ENCODE measurements at regions not wholly inside any gene's neighbourhood (a gene's known extent, or its start where the extent isn't known, plus 50 kb on each side); places are given as distances from the start of the nearest gene placed in this dataset.
A peak's percentile ranks its signal among the peaks of the same experiment; 100 is the strongest.
"Not testable (repeated sequence)": the region's sequence is repeated elsewhere in the genome, so short reads cannot be mapped to it uniquely, and the experiment has no call there.

- DNase-seq (ENCODE audit: low read depth, low spot score) = no peak
Observed at GRCh38 chr1:90824551-90824950, 107.4 kb upstream of the BARHL2 start.

DNA sequence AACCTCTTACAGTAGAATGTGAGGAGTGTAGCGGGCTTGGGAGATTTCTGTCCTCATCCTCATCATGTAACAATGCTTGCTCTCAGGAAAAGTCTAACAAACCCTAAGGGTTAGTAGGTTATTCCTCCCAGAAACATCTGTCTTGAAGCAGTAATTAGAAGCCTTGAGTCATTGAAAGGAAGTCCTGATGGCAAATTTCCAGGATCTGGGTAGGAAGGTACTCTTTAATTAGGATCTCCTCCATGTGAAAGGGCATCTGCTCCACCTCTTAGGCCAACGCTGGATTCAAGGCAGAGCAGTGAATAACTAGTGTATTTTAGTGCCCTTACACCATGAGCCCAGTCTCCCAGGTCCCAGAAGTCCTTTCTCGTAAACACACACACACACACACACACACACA lies 106.6 kb upstream of the BARHL2 start:
- DNase-seq (ENCODE audit: low read depth, low spot score) = no peak

DNA sequence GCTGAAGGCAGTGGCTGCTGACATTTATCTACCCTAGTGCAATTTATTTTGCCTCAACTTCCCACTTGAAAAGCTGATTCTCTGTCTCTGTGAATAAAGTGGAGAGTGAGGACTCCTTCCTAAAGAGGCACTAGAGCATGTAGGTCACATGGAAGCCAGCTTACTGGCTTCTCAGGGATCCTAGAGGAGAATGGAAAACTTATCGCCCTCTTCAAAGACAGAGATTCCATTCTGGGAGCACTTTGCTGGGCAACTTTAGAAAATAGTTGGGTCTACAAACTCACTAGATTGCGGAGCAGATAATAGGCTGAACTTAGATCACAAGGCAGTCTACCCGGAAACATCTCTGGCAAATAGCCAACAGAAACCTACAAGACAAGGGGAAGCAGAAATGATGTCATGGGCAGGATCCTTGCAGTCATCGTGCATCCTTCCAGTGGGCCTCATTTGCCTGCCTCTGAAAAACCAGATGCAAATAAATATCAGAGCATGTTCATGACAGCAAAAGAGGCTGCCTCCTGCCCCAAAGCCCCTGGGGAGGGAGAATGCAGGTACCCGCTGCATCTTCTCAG lies 104.8 kb upstream of the BARHL2 start:
- DNase-seq (ENCODE audit: low read depth, low spot score) = no peak

DNA sequence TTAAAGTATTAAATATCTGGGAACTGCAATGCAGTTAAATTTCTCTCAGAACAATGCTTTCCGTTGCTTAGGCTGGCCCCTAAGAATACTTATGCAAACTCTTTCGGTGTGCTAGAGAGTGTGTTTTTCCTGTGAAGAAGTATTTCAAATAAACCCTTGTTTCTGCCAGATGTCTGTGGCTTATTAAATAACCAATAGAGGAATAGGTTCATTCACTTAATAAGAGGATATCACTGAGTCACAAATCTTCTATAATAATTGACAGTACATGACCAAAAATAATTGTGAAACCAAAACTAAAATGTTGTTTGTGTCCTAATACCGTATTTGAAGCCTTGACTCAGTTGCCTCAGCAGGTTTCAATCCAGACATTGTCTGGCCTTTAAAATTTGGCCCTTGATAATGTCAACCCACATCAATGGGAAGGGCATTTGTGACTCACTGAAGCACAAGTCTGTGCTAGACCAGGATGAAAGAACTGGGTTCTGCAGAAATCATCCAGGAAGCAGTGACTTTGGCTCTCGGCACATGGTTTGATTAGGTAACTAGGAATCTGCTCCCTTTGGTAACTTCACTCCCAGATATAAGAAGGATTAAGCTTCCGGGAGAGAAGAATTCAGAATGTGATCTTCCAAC lies 104.2 kb upstream of the BARHL2 start:
- DNase-seq (ENCODE audit: low read depth, low spot score) = no peak

GRCh38 chr1:90820745-90821144 lies 103.6 kb upstream of the BARHL2 start:
- DNase-seq (ENCODE audit: low read depth, low spot score) = no peak

- no peak for DNase-seq (ENCODE audit: low read depth, low spot score)
Observed at GRCh38 chr1:90817399-90817798, 100.3 kb upstream of the BARHL2 start.

DNA sequence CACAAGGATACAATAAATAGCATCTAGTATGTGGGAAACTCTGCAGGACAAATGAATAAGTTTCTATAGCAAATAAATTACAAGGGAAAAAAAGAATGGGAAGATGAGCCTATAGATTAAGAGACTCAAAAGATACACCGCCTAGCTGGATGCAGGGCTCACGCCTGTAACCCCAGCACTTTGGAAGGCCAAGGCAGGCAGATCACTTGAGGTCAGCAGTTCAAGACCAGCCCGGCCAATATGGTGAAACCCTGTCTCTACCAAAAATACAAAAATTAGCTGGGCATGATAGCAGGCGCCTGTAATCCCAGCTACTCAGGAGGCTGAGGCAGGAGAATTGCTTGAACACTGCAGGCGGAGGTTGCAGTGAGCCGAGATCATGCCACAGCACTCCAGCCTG lies 95.1 kb upstream of the BARHL2 start:
- not testable (repeated sequence) for DNase-seq (ENCODE audit: low read depth, low spot score)

DNA sequence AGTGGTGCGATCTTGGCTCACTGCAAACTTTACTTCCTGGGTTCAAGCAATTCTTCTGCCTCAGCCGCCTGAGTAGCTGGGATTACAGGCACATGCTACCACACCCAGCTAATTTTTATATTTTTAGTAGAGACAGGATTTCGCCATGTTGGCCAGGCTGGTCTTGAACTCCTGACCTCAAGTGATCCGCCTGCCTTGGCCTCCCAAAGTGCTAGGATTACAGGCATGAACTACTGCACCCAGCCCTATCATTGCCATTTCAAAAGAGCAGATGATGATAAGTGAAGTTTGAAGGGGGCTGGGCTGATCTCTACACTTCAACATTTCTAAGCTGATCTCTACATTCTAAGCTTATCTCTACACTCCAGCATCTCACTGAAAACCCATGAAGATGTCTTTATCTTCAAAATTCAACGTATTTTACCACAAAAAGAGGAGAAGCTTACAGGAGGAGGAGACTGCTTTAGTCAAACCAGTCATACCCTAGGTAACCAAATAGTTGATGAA lies 94.4 kb upstream of the BARHL2 start:
- DNase-seq (ENCODE audit: low read depth, low spot score) = not testable (repeated sequence)

DNA sequence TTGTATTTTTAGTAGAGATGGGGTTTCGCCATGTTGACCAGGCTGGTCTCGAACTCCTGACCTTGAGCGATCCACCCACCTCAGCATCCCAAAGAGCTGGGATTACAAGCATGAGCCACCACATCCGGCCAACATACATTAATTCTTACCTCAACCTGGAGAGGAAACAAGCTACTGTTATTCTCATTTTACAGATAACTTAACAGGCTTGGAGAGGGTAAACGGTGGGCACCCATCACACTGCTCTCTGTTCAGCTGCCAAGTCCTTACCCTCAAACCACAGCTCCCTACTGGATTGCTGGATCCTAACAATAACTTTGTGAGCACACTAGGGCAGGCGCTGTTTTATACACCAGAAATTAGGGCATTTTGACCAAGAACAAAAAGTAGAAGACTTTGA lies 93.6 kb upstream of the BARHL2 start:
- no peak for DNase-seq (ENCODE audit: low read depth, low spot score)

DNA sequence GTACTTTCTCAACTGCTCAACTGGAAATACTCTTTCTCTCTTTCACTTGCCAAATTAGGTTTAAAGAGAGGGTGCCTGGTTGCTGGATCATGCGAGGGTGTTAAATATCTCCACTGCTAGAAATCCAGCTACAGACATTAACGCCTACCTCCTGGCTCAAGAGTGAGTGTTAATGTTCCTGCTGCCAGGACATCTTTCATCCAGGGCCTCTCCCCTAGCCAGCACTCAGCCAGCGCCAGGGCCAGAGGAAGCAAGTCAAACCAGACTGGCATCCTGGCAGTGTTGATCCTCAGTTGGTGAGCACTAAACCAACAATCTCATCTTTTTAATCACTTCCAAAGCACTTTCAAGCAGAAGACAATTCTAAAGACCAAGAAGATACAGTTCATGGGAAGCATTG lies 92.9 kb upstream of the BARHL2 start:
- no peak for DNase-seq (ENCODE audit: low read depth, low spot score)

DNA sequence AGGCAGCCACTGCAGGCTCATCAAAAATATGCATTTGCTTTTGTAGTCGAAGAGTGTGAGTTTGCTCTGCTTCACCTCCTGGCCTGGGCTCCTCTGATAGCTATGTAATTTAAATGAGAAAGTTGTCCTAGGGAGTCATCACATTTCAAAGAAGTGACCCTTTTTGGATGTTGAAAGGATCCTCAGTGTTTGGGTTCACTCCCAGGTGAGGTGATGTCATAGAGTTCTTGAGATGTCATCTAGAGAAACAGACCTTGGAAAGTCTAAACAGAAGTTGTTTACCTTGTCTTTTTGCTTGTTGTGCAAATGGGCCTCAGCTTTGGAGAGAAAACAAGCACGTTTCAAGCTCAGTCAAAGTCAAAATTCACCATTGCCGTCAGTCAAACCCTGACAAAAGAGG lies 92.0 kb upstream of the BARHL2 start:
- DNase-seq (ENCODE audit: low read depth, low spot score) = peak; percentile 70

GRCh38 chr1:90807329-90807728 lies 90.2 kb upstream of the BARHL2 start:
- no peak for DNase-seq (ENCODE audit: low read depth, low spot score)

DNA sequence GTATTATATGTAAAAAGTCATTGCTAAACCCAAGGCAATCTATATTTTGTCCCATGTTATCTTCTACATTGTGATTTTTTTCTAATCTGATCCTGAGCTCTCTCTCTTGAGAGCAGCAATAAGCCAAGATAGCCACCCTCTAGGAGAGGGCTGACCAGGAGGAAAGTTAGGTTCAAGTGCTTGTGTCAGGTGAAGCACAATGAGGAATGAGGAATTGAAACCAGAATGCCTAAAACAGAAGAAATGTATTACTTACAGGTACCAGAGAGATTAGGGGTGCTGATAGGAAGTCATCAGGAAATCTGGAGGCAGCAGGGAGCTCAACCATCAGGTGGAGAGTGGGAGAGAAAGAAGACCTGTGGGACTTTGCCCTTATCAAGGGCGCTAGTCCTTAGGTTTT lies 85.5 kb upstream of the BARHL2 start:
- DNase-seq (ENCODE audit: low read depth, low spot score) = no peak

DNA sequence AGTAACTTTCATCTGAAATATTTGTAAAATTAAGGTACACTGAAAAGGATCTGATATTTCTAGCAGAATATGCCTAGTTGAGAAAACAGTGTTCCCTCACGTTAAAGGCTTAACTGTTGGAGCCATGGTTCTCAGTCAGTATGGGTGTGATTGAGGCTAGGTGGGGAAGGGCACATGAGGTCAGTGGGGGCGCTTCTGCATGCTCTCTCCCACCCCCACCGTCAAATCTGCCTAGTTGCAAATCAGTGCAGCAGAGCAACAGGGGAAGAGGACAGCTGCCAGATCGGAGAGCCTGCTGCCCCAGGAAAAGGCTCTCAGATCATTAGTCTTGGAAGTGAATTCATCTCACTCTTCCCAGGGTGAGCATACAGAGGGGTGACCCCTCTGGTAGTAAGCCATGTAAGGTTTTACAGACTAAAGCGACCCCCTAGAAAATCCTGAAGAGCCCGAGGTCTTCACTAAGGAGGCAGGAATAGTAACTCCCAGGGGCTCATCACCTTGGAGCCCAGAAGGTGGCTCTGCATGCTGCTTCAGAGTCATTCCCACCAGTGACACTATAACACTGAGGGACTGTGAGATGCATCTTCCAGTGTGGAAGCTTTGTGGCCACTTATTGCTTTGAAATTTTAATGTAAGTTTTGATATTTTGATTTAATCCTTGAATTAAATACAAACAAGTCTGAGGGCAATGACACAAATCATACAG lies 83.1 kb upstream of the BARHL2 start:
- DNase-seq (ENCODE audit: low read depth, low spot score) = no peak

GRCh38 chr1:90799326-90799725 lies 82.2 kb upstream of the BARHL2 start:
- no peak for DNase-seq (ENCODE audit: low read depth, low spot score)

- DNase-seq (ENCODE audit: low read depth, low spot score) = no peak
Observed at GRCh38 chr1:90798883-90799282, 81.8 kb upstream of the BARHL2 start.

DNA sequence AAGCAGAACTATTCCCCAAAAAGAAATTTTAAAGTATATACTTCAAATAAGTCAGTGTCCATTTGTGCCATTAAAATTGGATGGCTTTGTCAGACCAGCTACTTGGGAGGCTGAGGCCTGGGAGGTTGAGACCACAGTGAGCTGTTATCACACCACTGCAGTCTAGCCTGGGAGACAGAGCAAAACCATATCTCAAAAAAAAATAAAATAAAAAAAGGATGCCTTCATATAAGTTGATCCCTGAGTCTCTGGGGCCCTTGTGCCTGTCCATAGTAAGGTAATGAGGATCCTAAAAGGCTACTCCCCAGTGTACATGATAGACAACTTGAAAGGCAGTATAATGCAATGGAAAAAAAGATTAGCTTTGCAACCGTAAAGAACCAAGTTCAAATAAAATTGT lies 81.2 kb upstream of the BARHL2 start:
- no peak for DNase-seq (ENCODE audit: low read depth, low spot score)

- no peak for DNase-seq (ENCODE audit: low read depth, low spot score)
Observed at GRCh38 chr1:90795431-90795830, 78.3 kb upstream of the BARHL2 start.

DNA sequence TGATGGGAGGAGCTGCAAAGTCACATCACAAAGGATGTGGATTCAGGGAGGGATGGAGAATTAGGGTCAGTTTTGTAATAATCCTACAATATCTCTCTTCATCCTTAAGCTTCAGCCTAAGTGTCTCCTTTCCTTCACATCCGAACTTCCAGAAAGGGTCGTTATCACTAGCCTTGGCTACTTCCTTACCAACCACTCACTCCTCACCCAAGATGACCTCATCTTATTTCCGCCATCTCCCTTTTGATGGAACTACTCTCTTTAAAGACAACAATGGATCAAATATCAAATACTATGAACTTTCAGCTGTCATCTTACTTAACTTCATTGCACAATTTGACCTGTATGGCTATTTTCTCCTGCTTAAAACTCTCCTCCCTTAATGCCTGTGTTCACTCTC lies 69.6 kb upstream of the BARHL2 start:
- DNase-seq (ENCODE audit: low read depth, low spot score) = no peak

GRCh38 chr1:90784186-90784847 lies 67.2 kb upstream of the BARHL2 start:
- no peak for DNase-seq (ENCODE audit: low read depth, low spot score)

GRCh38 chr1:90783181-90783580 lies 66.1 kb upstream of the BARHL2 start:
- no peak for DNase-seq (ENCODE audit: low read depth, low spot score)

DNA sequence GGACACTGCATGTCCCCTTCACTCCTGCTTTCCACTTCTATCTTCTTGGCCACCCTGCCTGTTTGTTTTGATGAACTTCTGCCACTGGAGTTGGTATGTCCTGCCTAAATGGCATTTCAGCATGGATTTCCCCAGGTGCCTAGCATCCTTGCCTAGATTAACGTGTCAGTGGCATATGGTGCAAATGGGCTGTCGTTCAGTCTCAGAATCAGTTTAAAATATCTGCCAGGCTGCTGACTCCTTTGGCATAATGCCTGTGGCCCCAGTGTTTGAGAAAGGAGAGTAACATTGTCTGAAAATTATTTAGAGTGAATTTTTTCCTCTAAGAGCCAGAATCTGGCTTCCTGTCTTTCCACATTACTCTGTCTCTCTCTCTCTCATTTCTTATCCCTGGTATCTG lies 64.9 kb upstream of the BARHL2 start:
- no peak for DNase-seq (ENCODE audit: low read depth, low spot score)

GRCh38 chr1:90781534-90781933 lies 64.4 kb upstream of the BARHL2 start:
- no peak for DNase-seq (ENCODE audit: low read depth, low spot score)

Data from iPS DF 19.7 (cell line).